ENCODE measurements at regions not wholly inside any gene's neighbourhood (a gene's known extent, or its start where the extent isn't known, plus 50 kb on each side); places are given as distances from the start of the nearest gene placed in this dataset.

- no peak for TF ChIP-seq POLR2A (IDR thresholded peaks at IDR 0.05)
- no peak for TF ChIP-seq CTCF (IDR thresholded peaks at IDR 0.05)
Observed at GRCh38 chr3:118127992-118128391, 906.7 kb downstream of the IGSF11 start.

All from thyroid gland (tissue), 4 donors.